ENCODE measurements at regions not wholly inside any gene's neighbourhood (a gene's known extent, or its start where the extent isn't known, plus 50 kb on each side); places are given as distances from the start of the nearest gene placed in this dataset.

- no peaks in the 10 kb centered on the region for H3K9me3 ChIP-seq (ENCODE audit: control insufficient read depth in 3 of 3, low read length in 3 of 3)
- H3K4me1 ChIP-seq (ENCODE audit: control insufficient read depth in 3 of 3, insufficient read depth in 3 of 3, low read length in 3 of 3): no peaks in the 10 kb centered on the region
- no peaks in the 10 kb centered on the region for H3K36me3 ChIP-seq (ENCODE audit: control insufficient read depth in 3 of 3, insufficient read depth in 3 of 3, low read length in 3 of 3)
- no peaks in the 10 kb centered on the region for H3K27me3 ChIP-seq (ENCODE audit: control insufficient read depth in 3 of 3, insufficient read depth in 3 of 3, low read length in 3 of 3)
- H3K27ac ChIP-seq (ENCODE audit: low read depth, low read length): no peak overlapping the region
- H3K9ac ChIP-seq (ENCODE audit: low read depth in 1 of 3, low read length in 3 of 3): no peak overlapping the region
- H3K4me3 ChIP-seq (ENCODE audit: low read length in 3 of 3): no peak overlapping the region
These were observed 365.9 kb downstream of the PLK2 start for GRCh38 chr5:58094031-58094430.

- Histone ChIP-seq H3K4me1 (ENCODE audit: control insufficient read depth in 3 of 3, insufficient read depth in 3 of 3, low read length in 3 of 3) (no peaks in the 10 kb centered on the region), H3K4me3 (ENCODE audit: low read length in 3 of 3) (no peak overlapping the region), H3K27me3 (ENCODE audit: control insufficient read depth in 3 of 3, insufficient read depth in 3 of 3, low read length in 3 of 3) (no peaks in the 10 kb centered on the region), H3K9me3 (ENCODE audit: control insufficient read depth in 3 of 3, low read length in 3 of 3) (no peaks in the 10 kb centered on the region), H3K36me3 (ENCODE audit: control insufficient read depth in 3 of 3, insufficient read depth in 3 of 3, low read length in 3 of 3) (no peaks in the 10 kb centered on the region), H3K9ac (ENCODE audit: low read depth in 1 of 3, low read length in 3 of 3) (no peak overlapping the region), H3K27ac (ENCODE audit: low read depth, low read length) (no peak overlapping the region)
These were observed 369.2 kb downstream of the PLK2 start for GRCh38 chr5:58090704-58091103.

- Histone ChIP-seq H3K4me1 (ENCODE audit: control insufficient read depth in 3 of 3, insufficient read depth in 3 of 3, low read length in 3 of 3) (no peaks in the 10 kb centered on the region), H3K9me3 (ENCODE audit: control insufficient read depth in 3 of 3, low read length in 3 of 3) (no peaks in the 10 kb centered on the region), H3K36me3 (ENCODE audit: control insufficient read depth in 3 of 3, insufficient read depth in 3 of 3, low read length in 3 of 3) (no peaks in the 10 kb centered on the region), H3K4me3 (ENCODE audit: low read length in 3 of 3) (no peak overlapping the region), H3K27ac (ENCODE audit: low read depth, low read length) (no peak overlapping the region), H3K27me3 (ENCODE audit: control insufficient read depth in 3 of 3, insufficient read depth in 3 of 3, low read length in 3 of 3) (no peaks in the 10 kb centered on the region), H3K9ac (ENCODE audit: low read depth in 1 of 3, low read length in 3 of 3) (no peak overlapping the region)
These were observed 370.9 kb downstream of the PLK2 start for GRCh38 chr5:58088941-58089340.

- Histone ChIP-seq H3K27ac (ENCODE audit: low read depth, low read length) (no peak overlapping the region), H3K4me1 (ENCODE audit: control insufficient read depth in 3 of 3, insufficient read depth in 3 of 3, low read length in 3 of 3) (no peaks in the 10 kb centered on the region), H3K9me3 (ENCODE audit: control insufficient read depth in 3 of 3, low read length in 3 of 3) (no peaks in the 10 kb centered on the region), H3K9ac (ENCODE audit: low read depth in 1 of 3, low read length in 3 of 3) (no peak overlapping the region), H3K36me3 (ENCODE audit: control insufficient read depth in 3 of 3, insufficient read depth in 3 of 3, low read length in 3 of 3) (no peaks in the 10 kb centered on the region), H3K4me3 (ENCODE audit: low read length in 3 of 3) (no peak overlapping the region), H3K27me3 (ENCODE audit: control insufficient read depth in 3 of 3, insufficient read depth in 3 of 3, low read length in 3 of 3) (no peaks in the 10 kb centered on the region)
These were observed 372.0 kb downstream of the PLK2 start for GRCh38 chr5:58087905-58088304.

- no peak overlapping the region for H3K9ac ChIP-seq (ENCODE audit: low read depth in 1 of 3, low read length in 3 of 3)
- no peaks in the 10 kb centered on the region for H3K9me3 ChIP-seq (ENCODE audit: control insufficient read depth in 3 of 3, low read length in 3 of 3)
- H3K27ac ChIP-seq (ENCODE audit: low read depth, low read length): no peak overlapping the region
- no peaks in the 10 kb centered on the region for H3K27me3 ChIP-seq (ENCODE audit: control insufficient read depth in 3 of 3, insufficient read depth in 3 of 3, low read length in 3 of 3)
- no peaks in the 10 kb centered on the region for H3K36me3 ChIP-seq (ENCODE audit: control insufficient read depth in 3 of 3, insufficient read depth in 3 of 3, low read length in 3 of 3)
- no peak overlapping the region for H3K4me3 ChIP-seq (ENCODE audit: low read length in 3 of 3)
- H3K4me1 ChIP-seq (ENCODE audit: control insufficient read depth in 3 of 3, insufficient read depth in 3 of 3, low read length in 3 of 3): no peaks in the 10 kb centered on the region
These were observed 372.8 kb downstream of the PLK2 start for GRCh38 chr5:58087123-58087522.

- H3K4me3 ChIP-seq (ENCODE audit: low read length in 3 of 3): no peak overlapping the region
- no peaks in the 10 kb centered on the region for H3K36me3 ChIP-seq (ENCODE audit: control insufficient read depth in 3 of 3, insufficient read depth in 3 of 3, low read length in 3 of 3)
- H3K27me3 ChIP-seq (ENCODE audit: control insufficient read depth in 3 of 3, insufficient read depth in 3 of 3, low read length in 3 of 3): no peaks in the 10 kb centered on the region
- H3K9ac ChIP-seq (ENCODE audit: low read depth in 1 of 3, low read length in 3 of 3): no peak overlapping the region
- no peak overlapping the region for H3K27ac ChIP-seq (ENCODE audit: low read depth, low read length)
- no peaks in the 10 kb centered on the region for H3K4me1 ChIP-seq (ENCODE audit: control insufficient read depth in 3 of 3, insufficient read depth in 3 of 3, low read length in 3 of 3)
- H3K9me3 ChIP-seq (ENCODE audit: control insufficient read depth in 3 of 3, low read length in 3 of 3): no peaks in the 10 kb centered on the region
These were observed 374.1 kb downstream of the PLK2 start for GRCh38 chr5:58085800-58086199.

GRCh38 chr5:58081435-58081834 is 378.5 kb downstream of the PLK2 start:
- no peaks in the 10 kb centered on the region for H3K27me3 ChIP-seq (ENCODE audit: control insufficient read depth in 3 of 3, insufficient read depth in 3 of 3, low read length in 3 of 3)
- H3K36me3 ChIP-seq (ENCODE audit: control insufficient read depth in 3 of 3, insufficient read depth in 3 of 3, low read length in 3 of 3): no peaks in the 10 kb centered on the region
- H3K27ac ChIP-seq (ENCODE audit: low read depth, low read length): no peak overlapping the region
- peaks cover 0 to 12% (median 0%) of the 10 kb centered on the region in 3 donors for H3K4me1 ChIP-seq (ENCODE audit: control insufficient read depth in 3 of 3, insufficient read depth in 3 of 3, low read length in 3 of 3)
- no peaks in the 10 kb centered on the region for H3K9me3 ChIP-seq (ENCODE audit: control insufficient read depth in 3 of 3, low read length in 3 of 3)
- H3K9ac ChIP-seq (ENCODE audit: low read depth in 1 of 3, low read length in 3 of 3): no peak overlapping the region
- H3K4me3 ChIP-seq (ENCODE audit: low read length in 3 of 3): no peak overlapping the region

- Histone ChIP-seq H3K9me3 (ENCODE audit: control insufficient read depth in 3 of 3, low read length in 3 of 3) (no peaks in the 10 kb centered on the region), H3K36me3 (ENCODE audit: control insufficient read depth in 3 of 3, insufficient read depth in 3 of 3, low read length in 3 of 3) (no peaks in the 10 kb centered on the region), H3K27ac (ENCODE audit: low read depth, low read length) (no peak overlapping the region), H3K4me1 (ENCODE audit: control insufficient read depth in 3 of 3, insufficient read depth in 3 of 3, low read length in 3 of 3) (peaks cover 0 to 12% (median 0%) of the 10 kb centered on the region in 3 donors), H3K27me3 (ENCODE audit: control insufficient read depth in 3 of 3, insufficient read depth in 3 of 3, low read length in 3 of 3) (no peaks in the 10 kb centered on the region), H3K4me3 (ENCODE audit: low read length in 3 of 3) (no peak overlapping the region), H3K9ac (ENCODE audit: low read depth in 1 of 3, low read length in 3 of 3) (no peak overlapping the region)
These were observed 379.3 kb downstream of the PLK2 start for GRCh38 chr5:58080573-58080972.

- Histone ChIP-seq H3K27me3 (ENCODE audit: control insufficient read depth in 3 of 3, insufficient read depth in 3 of 3, low read length in 3 of 3) (no peaks in the 10 kb centered on the region), H3K4me1 (ENCODE audit: control insufficient read depth in 3 of 3, insufficient read depth in 3 of 3, low read length in 3 of 3) (peaks cover 0 to 12% (median 2%) of the 10 kb centered on the region in 3 donors), H3K27ac (ENCODE audit: low read depth, low read length) (no peak overlapping the region), H3K9ac (ENCODE audit: low read depth in 1 of 3, low read length in 3 of 3) (no peak overlapping the region), H3K4me3 (ENCODE audit: low read length in 3 of 3) (no peak overlapping the region), H3K36me3 (ENCODE audit: control insufficient read depth in 3 of 3, insufficient read depth in 3 of 3, low read length in 3 of 3) (no peaks in the 10 kb centered on the region), H3K9me3 (ENCODE audit: control insufficient read depth in 3 of 3, low read length in 3 of 3) (no peaks in the 10 kb centered on the region)
These were observed 381.9 kb downstream of the PLK2 start for GRCh38 chr5:58077966-58078365.

GRCh38 chr5:58077416-58077815 is 382.5 kb downstream of the PLK2 start:
- Histone ChIP-seq H3K27me3 (ENCODE audit: control insufficient read depth in 3 of 3, insufficient read depth in 3 of 3, low read length in 3 of 3) (no peaks in the 10 kb centered on the region), H3K4me3 (ENCODE audit: low read length in 3 of 3) (no peak overlapping the region), H3K9me3 (ENCODE audit: control insufficient read depth in 3 of 3, low read length in 3 of 3) (no peaks in the 10 kb centered on the region), H3K4me1 (ENCODE audit: control insufficient read depth in 3 of 3, insufficient read depth in 3 of 3, low read length in 3 of 3) (peaks cover 2 to 15% (median 5%) of the 10 kb centered on the region in 3 donors), H3K27ac (ENCODE audit: low read depth, low read length) (no peak overlapping the region), H3K36me3 (ENCODE audit: control insufficient read depth in 3 of 3, insufficient read depth in 3 of 3, low read length in 3 of 3) (no peaks in the 10 kb centered on the region), H3K9ac (ENCODE audit: low read depth in 1 of 3, low read length in 3 of 3) (no peak overlapping the region)

Data from skeletal muscle tissue (tissue), 3 donors.